HT1080 (cell line): ENCODE measurements at regions not wholly inside any gene's neighbourhood (a gene's known extent, or its start where the extent isn't known, plus 50 kb on each side); places are given as distances from the start of the nearest gene placed in this dataset.
"Not testable (repeated sequence)": the region's sequence is repeated elsewhere in the genome, so short reads cannot be mapped to it uniquely, and the experiment has no call there.

Source experiments
- DNase-seq: peaks from one replicate; pipeline ENCODE4 v3.0.0-alpha.2; 2015; ENCODE audit warnings: low read depth

GRCh38 chr6:61217714-61218113 lies 1068.3 kb downstream of the KHDRBS2 start:
- no peak for DNase-seq

- DNase-seq, result no peak
Measured at GRCh38 chr6:61210549-61210948, 1075.5 kb downstream of the KHDRBS2 start.

- DNase-seq, result no peak
Measured at GRCh38 chr6:61203966-61204496, 1082.0 kb downstream of the KHDRBS2 start.

- DNase-seq, result no peak
Measured at GRCh38 chr6:61200444-61200843, 1085.6 kb downstream of the KHDRBS2 start.

- no peak for DNase-seq
Measured at GRCh38 chr6:61193771-61194170, 1092.3 kb downstream of the KHDRBS2 start.

GRCh38 chr6:61192610-61193009 lies 1093.4 kb downstream of the KHDRBS2 start:
- DNase-seq, result no peak

GRCh38 chr6:61168878-61169277 lies 1117.1 kb downstream of the KHDRBS2 start:
- DNase-seq, result peak; percentile 42

- DNase-seq, result not testable (repeated sequence)
Measured at GRCh38 chr6:61149039-61149438, 1137.0 kb downstream of the KHDRBS2 start.

GRCh38 chr6:61142261-61142660 lies 1143.8 kb downstream of the KHDRBS2 start:
- not testable (repeated sequence) for DNase-seq

GRCh38 chr6:61134028-61134427 lies 1152.0 kb downstream of the KHDRBS2 start:
- no peak for DNase-seq

GRCh38 chr6:61114185-61114584 lies 1171.8 kb downstream of the KHDRBS2 start:
- not testable (repeated sequence) for DNase-seq

- DNase-seq, result not testable (repeated sequence)
Measured at GRCh38 chr6:61107914-61108313, 1178.1 kb downstream of the KHDRBS2 start.

GRCh38 chr6:61103660-61104059 lies 1182.4 kb downstream of the KHDRBS2 start:
- DNase-seq, result not testable (repeated sequence)

- no peak for DNase-seq
Measured at GRCh38 chr6:61100072-61100471, 1186.0 kb downstream of the KHDRBS2 start.

GRCh38 chr6:61099561-61099960 lies 1186.5 kb downstream of the KHDRBS2 start:
- DNase-seq, result not testable (repeated sequence)

- not testable (repeated sequence) for DNase-seq
Measured at GRCh38 chr6:61087986-61088385, 1198.0 kb downstream of the KHDRBS2 start.

- no peak for DNase-seq
Measured at GRCh38 chr6:61044011-61044410, 1242.0 kb downstream of the KHDRBS2 start.
